ENCODE measurements at regions not wholly inside any gene's neighbourhood (a gene's known extent, or its start where the extent isn't known, plus 50 kb on each side); places are given as distances from the start of the nearest gene placed in this dataset.
A peak's percentile ranks its signal among the peaks of the same experiment; 100 is the strongest.

- DNase-seq (ENCODE audit: low spot score) (no peak), ATAC-seq (no peak)
- Mint-ChIP-seq H3K9me3 (no peaks in the 10 kb centered on the region), H3K27me3 (ENCODE audit: low read depth) (no peaks in the 10 kb centered on the region), H3K4me3 (no peak overlapping the region), H3K27ac (no peak overlapping the region), H3K36me3 (no peaks in the 10 kb centered on the region), H3K4me1 (peaks cover 16% of the 10 kb centered on the region)
- ChIA-PET CTCF (no interaction called here), POLR2A (no interaction called here)
- no peak for TF ChIP-seq ZBTB43 (CRISPR knock-in tag; IDR thresholded peaks at IDR 0.05)
- no peak for TF ChIP-seq ZSCAN18 (CRISPR knock-in tag; IDR thresholded peaks at IDR 0.05)
- no peak for TF ChIP-seq AR (CRISPR knock-in tag; IDR thresholded peaks at IDR 0.05)
- no peak for TF ChIP-seq CBFB (CRISPR knock-in tag; IDR thresholded peaks at IDR 0.05; ENCODE audit: low read depth)
- TF ChIP-seq NR3C1 (CRISPR knock-in tag; conservative IDR thresholded peaks at IDR 0.05; ENCODE audit: low read depth), result no peak
- TF ChIP-seq ERG (CRISPR knock-in tag; IDR thresholded peaks at IDR 0.05), result no peak
- TF ChIP-seq ZNF396 (CRISPR knock-in tag; IDR thresholded peaks at IDR 0.05; ENCODE audit: borderline replicate concordance), result no peak
- TF ChIP-seq PREB (CRISPR knock-in tag; IDR thresholded peaks at IDR 0.05; ENCODE audit: borderline replicate concordance), result no peak
- TF ChIP-seq E2F5 (CRISPR knock-in tag; IDR thresholded peaks at IDR 0.05), result no peak
- no peak for TF ChIP-seq FOXP1 (CRISPR knock-in tag; IDR thresholded peaks at IDR 0.05; ENCODE audit: borderline replicate concordance)
Observed at GRCh38 chr16:65254144-65254543, 132.3 kb upstream of the CDH11 start.

- peak overlapping the region; percentile 16; the same call in 1 of the 2 replicates for H3K27ac Mint-ChIP-seq
- TF ChIP-seq IRF2 (CRISPR knock-in tag; IDR thresholded peaks at IDR 0.05; ENCODE audit: borderline replicate concordance, low read depth) (no peak), E2F1 (CRISPR knock-in tag; IDR thresholded peaks at IDR 0.05) (no peak), NFATC4 (CRISPR knock-in tag; IDR thresholded peaks at IDR 0.05) (no peak), FOXJ3 (CRISPR knock-in tag; IDR thresholded peaks at IDR 0.05; ENCODE audit: borderline replicate concordance) (no peak), RELA (CRISPR knock-in tag; IDR thresholded peaks at IDR 0.05; ENCODE audit: borderline replicate concordance) (no peak), MXD4 (CRISPR knock-in tag; IDR thresholded peaks at IDR 0.05; ENCODE audit: borderline replicate concordance) (no peak), FOXK1 (CRISPR knock-in tag; IDR thresholded peaks at IDR 0.05) (no peak), FOXP4 (CRISPR knock-in tag; IDR thresholded peaks at IDR 0.05) (no peak), E2F4 (CRISPR knock-in tag; IDR thresholded peaks at IDR 0.05; ENCODE audit: borderline replicate concordance, low read depth) (no peak), SOX15 (CRISPR knock-in tag; IDR thresholded peaks at IDR 0.05) (no peak)
Observed at GRCh38 chr16:65249768-65250167, 127.9 kb upstream of the CDH11 start.

More at GRCh38 chr16:65249768-65250167, 127.9 kb upstream of the CDH11 start:
- Mint-ChIP-seq H3K4me3 (no peak overlapping the region), H3K36me3 (no peaks in the 10 kb centered on the region), H3K27me3 (ENCODE audit: low read depth) (0 out of 2 replicates have a peak, but pooled peaks cover 2% of the 10 kb centered on the region), H3K4me1 (peaks cover 24% of the 10 kb centered on the region), H3K9me3 (peaks cover 3% of the 10 kb centered on the region; the same call in 1 of the 2 replicates)
- ATAC-seq (peak; percentile 78), DNase-seq (ENCODE audit: low spot score) (peak; percentile 25)
- ChIA-PET CTCF (no interaction called here), POLR2A (no interaction called here)

Measured in WTC11 (cell line).